H1 (cell line): ENCODE measurements at regions not wholly inside any gene's neighbourhood (a gene's known extent, or its start where the extent isn't known, plus 50 kb on each side); places are given as distances from the start of the nearest gene placed in this dataset.

Experiments
- CTCF ChIA-PET: fragments of 300-600 bp; sonication (Branson Sonifier 250); formaldehyde crosslinking; loops from one replicate; lab custom pipeline; 2021; ENCODE audit not compliant: partially characterized antibody; lab: Charles Lee
- POLR2A ChIA-PET: fragments of 300-600 bp; sonication (Branson Sonifier 250); formaldehyde crosslinking; loops from one replicate; lab custom pipeline; 2021; ENCODE audit warnings: inconsistent platforms; ENCODE audit not compliant: partially characterized antibody; lab: Charles Lee
- DNase-seq, 2 experiments: peaks; one replicate each; pipeline versions ENCODE4 v3.0.0 to v3.0.0-alpha.2; 2010 to 2022; ENCODE audit warnings: low spot score in 2 of 2, low read depth in 1 of 2, mixed read lengths in 1 of 2
- FAIRE-seq: peaks from 2 replicates; lab custom pipeline; 2011; peaks lifted over from hg19 to GRCh38; lab: Jason Lieb, UNC
- H2AFZ ChIP-seq: 2 replicates; pipeline ENCODE4 v1.8.1; 2012; ENCODE audit warnings: low read length, inconsistent platforms
- H2AK5ac ChIP-seq: 2 replicates; pipeline ENCODE4 v1.6.1; 2013; ENCODE audit warnings: low read depth, low read length
- H2BK120ac ChIP-seq: replicated peaks from 2 replicates; pipeline ENCODE3; 2013; ENCODE audit warnings: low read depth, low read length, inconsistent platforms
- H2BK12ac ChIP-seq: 2 replicates; pipeline ENCODE4 v1.6.1; 2013; ENCODE audit warnings: low read depth, low read length
- H2BK15ac ChIP-seq: 2 replicates; pipeline ENCODE4 v1.6.1; 2013; ENCODE audit warnings: low read length
- H2BK20ac ChIP-seq: 2 replicates; pipeline ENCODE4 v1.6.1; 2013; ENCODE audit warnings: low read length
- H2BK5ac ChIP-seq: 2 replicates; pipeline ENCODE4 v1.6.1; 2013; ENCODE audit warnings: low read depth, low read length
- H3K14ac ChIP-seq: 2 replicates; pipeline ENCODE4 v1.6.1; 2013; ENCODE audit warnings: inconsistent platforms; ENCODE audit not compliant: insufficient read length
- H3K18ac ChIP-seq: 2 replicates; pipeline ENCODE4 v1.6.1; 2013; ENCODE audit warnings: low read length; ENCODE audit errors: extremely low read depth
- H3K23ac ChIP-seq: 2 replicates; pipeline ENCODE4 v1.6.1; 2013; ENCODE audit warnings: inconsistent platforms; ENCODE audit not compliant: insufficient read length
- H3K23me2 ChIP-seq: 2 replicates; pipeline ENCODE4 v1.6.1; 2013; ENCODE audit warnings: low read depth, low read length
- H3K27ac ChIP-seq: 2 replicates; pipeline ENCODE4 v1.6.1; 2011; ENCODE audit warnings: low read depth, low read length, inconsistent platforms
- H3K27me3 ChIP-seq, 4 experiments: replicated peaks in 1 of 4; 1 replicate in 1 of 4; 2 replicates in 3 of 4; pipeline versions ENCODE4 v1.6.1 to v1.8.1; 2011 to 2013; ENCODE audit warnings: low read length in 3 of 4, mild to moderate bottlenecking in 3 of 4, inconsistent platforms in 2 of 4, mixed read lengths in 2 of 4, moderate library complexity in 1 of 4; ENCODE audit not compliant: control insufficient read depth in 3 of 4, insufficient read depth in 3 of 4; ENCODE audit errors: extremely low read depth in 1 of 4
- H3K36me3 ChIP-seq, 4 experiments: 2 replicates each; pipeline versions ENCODE4 v1.6.1 to v1.8.1; 2011 to 2013; ENCODE audit warnings: mild to moderate bottlenecking in 4 of 4, low read length in 3 of 4, moderate library complexity in 2 of 4, control low read depth in 1 of 4, inconsistent platforms in 1 of 4; ENCODE audit not compliant: insufficient read depth in 4 of 4, control insufficient read depth in 2 of 4
- H3K4ac ChIP-seq: replicated peaks from 2 replicates; pipeline ENCODE3; 2013; ENCODE audit warnings: low read length, low read depth, mixed read lengths, inconsistent platforms; ENCODE audit not compliant: insufficient read length
- H3K4me1 ChIP-seq, 4 experiments: replicated peaks in 1 of 4; 1 replicate in 1 of 4; 2 replicates in 3 of 4; pipeline versions ENCODE4 v1.6.1 to v1.8.1; 2011 to 2013; ENCODE audit warnings: low read length in 3 of 4, inconsistent platforms in 2 of 4, mixed read lengths in 1 of 4; ENCODE audit not compliant: insufficient read depth in 4 of 4, control insufficient read depth in 3 of 4
- H3K4me2 ChIP-seq, 2 experiments: 2 replicates each; pipeline versions ENCODE4 v1.6.1 to v1.8.1; 2011 to 2013; ENCODE audit warnings: low read depth in 2 of 2, low read length in 2 of 2, control low read depth in 1 of 2, inconsistent platforms in 1 of 2, mild to moderate bottlenecking in 1 of 2; ENCODE audit not compliant: insufficient read depth in 1 of 2
- H3K4me3 ChIP-seq, 4 experiments: fragments of 200-600, 300-600 bp in 1 of 4; sonication (generic), shearing (Covaris generic), sonication (Bioruptor Twin) in 1 of 4; 2 replicates each; pipeline versions ENCODE4 v1.5.1 to v1.8.1; 2011 to 2016; ENCODE audit warnings: low read length in 4 of 4, low read depth in 3 of 4, control low read depth in 2 of 4, inconsistent platforms in 2 of 4, mild to moderate bottlenecking in 2 of 4, mixed read lengths in 1 of 4, moderate library complexity in 1 of 4; ENCODE audit not compliant: insufficient read depth in 2 of 4; ENCODE audit errors: extremely low read depth in 1 of 4
- H3K56ac ChIP-seq: replicated peaks from 2 replicates; pipeline ENCODE3; 2013; ENCODE audit warnings: low read depth, mild to moderate bottlenecking, mixed read lengths, low read length, inconsistent platforms; ENCODE audit not compliant: insufficient read length
- H3K79me1 ChIP-seq: 2 replicates; pipeline ENCODE4 v1.6.1; 2013; ENCODE audit warnings: low read depth, low read length, control low read depth
- H3K79me2 ChIP-seq, 2 experiments: 2 replicates each; pipeline versions ENCODE4 v1.6.1 to v1.8.1; 2012 to 2013; ENCODE audit warnings: low read length in 2 of 2, mild to moderate bottlenecking in 2 of 2, inconsistent platforms in 1 of 2; ENCODE audit not compliant: insufficient read depth in 2 of 2, control insufficient read depth in 1 of 2
- H3K9ac ChIP-seq, 4 experiments: replicated peaks in 1 of 4; 1 replicate in 1 of 4; 2 replicates in 3 of 4; pipeline versions ENCODE4 v1.6.1 to v1.8.1; 2011 to 2013; ENCODE audit warnings: low read depth in 3 of 4, low read length in 3 of 4, control low read depth in 2 of 4, mild to moderate bottlenecking in 2 of 4, moderate library complexity in 2 of 4, inconsistent platforms in 1 of 4; ENCODE audit errors: extremely low read depth in 1 of 4
- H3K9me3 ChIP-seq, 2 experiments: 2 replicates each; pipeline versions ENCODE4 v1.6.1 to v1.8.1; 2012 to 2013; ENCODE audit warnings: mild to moderate bottlenecking in 2 of 2, moderate library complexity in 2 of 2, control low read depth in 1 of 2, inconsistent platforms in 1 of 2, low read depth in 1 of 2, low read length in 1 of 2, mixed read lengths in 1 of 2; ENCODE audit not compliant: insufficient read depth in 2 of 2
- H4K20me1 ChIP-seq, 2 experiments: replicated peaks in 1 of 2; 2 replicates each; pipeline versions ENCODE3 to v1.8.1; 2011 to 2013; ENCODE audit warnings: inconsistent platforms in 2 of 2, low read length in 2 of 2, mild to moderate bottlenecking in 1 of 2; ENCODE audit not compliant: insufficient read depth in 2 of 2, control insufficient read depth in 1 of 2
- H4K5ac ChIP-seq: 2 replicates; pipeline ENCODE4 v1.6.1; 2013; ENCODE audit warnings: low read length, low read depth, mixed read lengths, inconsistent platforms; ENCODE audit not compliant: insufficient read length
- H4K8ac ChIP-seq: 2 replicates; pipeline ENCODE4 v1.8.0; 2013; ENCODE audit warnings: mild to moderate bottlenecking, moderate library complexity, low read length, inconsistent platforms; ENCODE audit not compliant: insufficient read depth; ENCODE audit errors: extremely low read depth
- H4K91ac ChIP-seq: replicated peaks from 2 replicates; pipeline ENCODE3; 2013; ENCODE audit warnings: low read length, mixed read lengths, inconsistent platforms; ENCODE audit not compliant: insufficient read length
- ASH2L ChIP-seq: fragments of 200-600, 300-600 bp; sonication (generic); IDR thresholded peaks from one replicate; pipeline ENCODE4 v1.7.1; 2017; ENCODE audit warnings: low read length
- BRCA1 ChIP-seq: IDR thresholded peaks from 2 replicates; pipeline ENCODE4 v1.6.1; 2012; ENCODE audit warnings: low read depth, low read length, improper control_type of control experiment
- CBX5 ChIP-seq: fragments of 300-800, 300-1000 bp; sonication (generic); IDR thresholded peaks from 2 replicates; pipeline ENCODE4 v1.7.1; 2016; ENCODE audit warnings: antibody characterized with exemption, low read length, low read depth
- EGR1 ChIP-seq: IDR thresholded peaks from 2 replicates; pipeline ENCODE4 v1.6.1; 2011; ENCODE audit warnings: low read depth, low read length, borderline replicate concordance
- FOSL1 ChIP-seq: IDR thresholded peaks from 2 replicates; pipeline ENCODE4 v1.6.1; 2011; ENCODE audit warnings: mild to moderate bottlenecking, low read depth, low read length, moderate library complexity; ENCODE audit not compliant: insufficient read depth
- RNF2 ChIP-seq: fragments of 200-900, 300-1000 bp; sonication (generic); IDR thresholded peaks from 2 replicates; pipeline ENCODE4 v1.7.1; 2016; ENCODE audit warnings: borderline replicate concordance, low read depth, mild to moderate bottlenecking, antibody characterized with exemption, low read length; ENCODE audit not compliant: poor library complexity, severe bottlenecking; ENCODE audit errors: missing control alignments
- SIN3A ChIP-seq, 2 experiments: IDR thresholded peaks in 1 of 2; conservative IDR thresholded peaks in 1 of 2; 2 replicates each; pipeline ENCODE4 v1.6.1; 2011 to 2012; ENCODE audit warnings: low read length in 2 of 2, improper control_type of control experiment in 1 of 2, low read depth in 1 of 2, mild to moderate bottlenecking in 1 of 2
- SIRT6 ChIP-seq: IDR thresholded peaks from one replicate; pipeline ENCODE4 v1.7.1; 2012; ENCODE audit warnings: low read length, inconsistent platforms
- TBP ChIP-seq: IDR thresholded peaks from 2 replicates; pipeline ENCODE4 v1.6.1; 2011; ENCODE audit warnings: low read depth, low read length, improper control_type of control experiment
- YY1 ChIP-seq: IDR thresholded peaks from 2 replicates; pipeline ENCODE4 v1.6.1; 2011; ENCODE audit warnings: low read depth, mild to moderate bottlenecking, low read length
- WGBS, 2 experiments: shearing (Covaris generic) in 1 of 2; methylation state at CpG; one replicate each; pipeline versions ENCODE4 v1.1.6 to v1.1.7; 2013 to 2015; ENCODE audit warnings: low lambda C conversion rate in 2 of 2, mixed read lengths in 2 of 2, inconsistent platforms in 1 of 2, low coverage in 1 of 2, missing lambda C conversion rate in 1 of 2; ENCODE audit not compliant: insufficient replicate concordance in 2 of 2, insufficient coverage in 1 of 2, insufficient read length in 1 of 2; ENCODE audit errors: extremely low coverage in 1 of 2, missing lambda C conversion rate in 1 of 2; 5-methylcytosine and 5-hydroxymethylcytosine counted together
- TF ChIP-seq, protein P1 (sequence below): IDR thresholded peaks from 2 replicates; pipeline ENCODE4 v1.6.1; 2011; ENCODE audit warnings: low read length, improper control_type of control experiment

DNA sequence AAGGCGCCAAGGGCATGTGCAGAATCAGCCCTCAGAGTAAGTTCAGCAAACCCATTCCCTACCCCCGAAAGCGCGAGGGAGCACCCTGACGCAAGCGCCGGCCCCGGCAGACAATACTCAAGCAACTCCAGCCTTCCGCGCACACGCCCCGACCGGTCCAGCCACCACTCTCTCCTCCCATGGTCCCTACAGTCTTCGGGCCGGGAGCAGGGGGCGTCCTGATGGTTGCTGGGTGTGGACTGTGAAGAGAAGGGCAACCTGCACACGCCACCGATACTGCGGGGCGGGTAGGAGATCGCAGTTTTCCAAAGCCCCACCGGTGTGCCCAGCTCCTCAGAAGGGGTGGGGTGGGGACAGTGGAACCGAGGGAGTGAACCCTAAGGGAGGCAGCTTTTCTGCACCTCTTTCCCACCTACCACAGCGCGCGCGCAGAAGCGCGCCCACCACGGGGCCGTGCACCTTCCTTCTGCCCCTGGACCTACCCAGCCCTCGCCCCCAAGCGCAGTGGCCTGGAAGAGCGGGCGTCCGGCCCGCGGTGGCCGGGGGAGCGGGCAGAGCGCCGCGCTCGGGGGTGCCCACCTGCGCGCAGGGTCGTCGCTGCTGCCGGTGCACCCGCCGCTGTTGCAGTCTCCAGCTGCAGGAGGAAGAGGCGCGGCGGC lies 650.2 kb upstream of the DIPK2B start:
- ChIA-PET CTCF (no interaction called here), POLR2A (interaction anchor here (0.7 to 2.9 kb wide), 7 partner anchors 8 to 510 kb away, joined by 3 to 12 read pairs (median 5); no protein-coding TSS in a partner anchor)
- Histone ChIP-seq H3K18ac (peak overlapping the region; percentile 62), H2BK5ac (peak overlapping the region; percentile 90), H3K9me3 (no peaks in the 10 kb centered on the region), H3K79me2 (peaks cover 15 to 51% of the 10 kb centered on the region in 2 experiments), H2BK120ac (no peak overlapping the region), H3K4ac (no peak overlapping the region), H4K20me1 (peaks cover under 1 to 2% of the 10 kb centered on the region in 2 experiments), H2BK12ac (peak overlapping the region; percentile 75; the same call in 1 of the 2 replicates), H3K79me1 (no peaks in the 10 kb centered on the region), H2BK20ac (no peak overlapping the region), H3K4me3 (peak overlapping the region; percentile 85 to 99 (median 96)), H3K27me3 (no peaks in the 10 kb centered on the region), H2BK15ac (no peak overlapping the region), H4K5ac (peak overlapping the region; percentile 59), H2AFZ (no peak overlapping the region), H4K91ac (peak overlapping the region; percentile 74), H3K27ac (peak overlapping the region; percentile 83), H4K8ac (peak overlapping the region; percentile 80; the same call in 1 of the 2 replicates), H3K4me2 (peak overlapping the region; percentile 64 to 75), H3K36me3 (peaks cover 8 to 34% (median 16%) of the 10 kb centered on the region in 4 experiments), H2AK5ac (no peak overlapping the region), H3K14ac (no peak overlapping the region), H3K23me2 (0 out of 2 replicates have a peak, but pooled peaks cover 2% of the 10 kb centered on the region), H3K23ac (no peak overlapping the region), H3K9ac (peak overlapping the region; percentile 62 to 93 (median 84)), H3K56ac (peak overlapping the region; percentile 82), H3K4me1 (peaks cover 0 to 12% (median 1%) of the 10 kb centered on the region in 4 experiments; a peak in 4 of 7 replicates)
- 2% methylated on average over 19 of the region's 54 CpGs; no CpG with 5 or more reads in 1 of the 2 experiments for WGBS, 2 experiments
- FAIRE-seq (no peak), DNase-seq (peak in 1 of 2 experiments; percentile 48)
- no peak for TF ChIP-seq CBX5
- no peak for TF ChIP-seq YY1
- TF ChIP-seq TBP: no peak
- no peak for TF ChIP-seq EGR1
- no peak for TF ChIP-seq FOSL1
- no peak for TF ChIP-seq SIN3A (conservative IDR thresholded peaks at IDR 0.05 in 1 of 2, IDR thresholded peaks at IDR 0.05 in 1 of 2; ENCODE audit: low read depth in 1 of 2, low read length in 2 of 2)
- TF ChIP-seq, protein P1, sequence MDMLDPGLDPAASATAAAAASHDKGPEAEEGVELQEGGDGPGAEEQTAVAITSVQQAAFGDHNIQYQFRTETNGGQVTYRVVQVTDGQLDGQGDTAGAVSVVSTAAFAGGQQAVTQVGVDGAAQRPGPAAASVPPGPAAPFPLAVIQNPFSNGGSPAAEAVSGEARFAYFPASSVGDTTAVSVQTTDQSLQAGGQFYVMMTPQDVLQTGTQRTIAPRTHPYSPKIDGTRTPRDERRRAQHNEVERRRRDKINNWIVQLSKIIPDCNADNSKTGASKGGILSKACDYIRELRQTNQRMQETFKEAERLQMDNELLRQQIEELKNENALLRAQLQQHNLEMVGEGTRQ: no peak
- no peak for TF ChIP-seq RNF2
- no peak for TF ChIP-seq ASH2L
- TF ChIP-seq BRCA1: no peak
- no peak for TF ChIP-seq SIRT6
